Naive thymus-derived CD4-positive, alpha-beta T cell (primary cell): ENCODE measurements at regions not wholly inside any gene's neighbourhood (a gene's known extent, or its start where the extent isn't known, plus 50 kb on each side); places are given as distances from the start of the nearest gene placed in this dataset.

ENCODE experiments used
- ATAC-seq: fragments of 150-1000 bp; cut with Tn5 transposase; 2 replicates; pipeline ENCODE4 v1.10.0; 2021; ENCODE audit warnings: mild to moderate bottlenecking, moderate library complexity
- CTCF ChIA-PET: fragments of 350-600 bp; sonication (Branson Sonifier 250); formaldehyde crosslinking; loops from one replicate; lab custom pipeline; 2021; ENCODE audit warnings: antibody characterized with exemption; lab: Charles Lee
- POLR2A ChIA-PET: fragments of 350-600 bp; sonication (Branson Sonifier 250); formaldehyde crosslinking; loops from one replicate; lab custom pipeline; 2021; ENCODE audit warnings: antibody characterized with exemption, inconsistent platforms; lab: Charles Lee
- DNase-seq, 9 donors: peaks; one replicate each; pipeline versions ENCODE4 v3.0.0 to v3.0.0-alpha.2; 2020 to 2022; ENCODE audit warnings: mixed read lengths in 1 of 9
- H3K27ac ChIP-seq: one replicate; pipeline ENCODE4 v1.7.0; 2013; ENCODE audit warnings: mild to moderate bottlenecking, low read depth, low read length, moderate library complexity
- H3K27me3 ChIP-seq, 2 donors: one replicate each; pipeline ENCODE4 v1.7.0; 2013; ENCODE audit warnings: low read length in 2 of 2, mild to moderate bottlenecking in 2 of 2, moderate library complexity in 2 of 2; ENCODE audit not compliant: control insufficient read depth in 2 of 2, insufficient read depth in 2 of 2
- H3K36me3 ChIP-seq, 3 experiments: 1 replicate in 2 of 3; 2 replicates in 1 of 3; pipeline ENCODE4 v1.7.0; 2013; ENCODE audit warnings: low read length in 3 of 3, mild to moderate bottlenecking in 3 of 3, moderate library complexity in 1 of 3; ENCODE audit not compliant: insufficient read depth in 3 of 3, control insufficient read depth in 2 of 3
- H3K4me1 ChIP-seq, 2 donors: one replicate each; pipeline ENCODE4 v1.7.0; 2013; ENCODE audit warnings: low read length in 2 of 2, mild to moderate bottlenecking in 2 of 2, moderate library complexity in 1 of 2; ENCODE audit not compliant: control insufficient read depth in 2 of 2, insufficient read depth in 2 of 2
- H3K4me3 ChIP-seq: 2 replicates; pipeline ENCODE4 v1.7.0; 2013; ENCODE audit warnings: mild to moderate bottlenecking, low read length
- H3K9me3 ChIP-seq, 3 experiments: 1 replicate in 2 of 3; 2 replicates in 1 of 3; pipeline ENCODE4 v1.7.0; 2013; ENCODE audit warnings: low read length in 3 of 3; ENCODE audit not compliant: control insufficient read depth in 2 of 3
- H3K27ac Mint-ChIP-seq, 9 donors: one replicate each; pipeline ENCODE4 v1.8.0; 2020 to 2022; ENCODE audit warnings: mixed read lengths in 9 of 9, mild to moderate bottlenecking in 8 of 9, moderate library complexity in 5 of 9, inconsistent platforms in 2 of 9
- H3K27me3 Mint-ChIP-seq, 5 donors: one replicate each; pipeline ENCODE4 v1.8.0; 2021 to 2022; ENCODE audit warnings: mixed read lengths in 5 of 5, mild to moderate bottlenecking in 1 of 5
- H3K36me3 Mint-ChIP-seq, 5 donors: one replicate each; pipeline ENCODE4 v1.8.0; 2020 to 2022; ENCODE audit warnings: mixed read lengths in 5 of 5, mild to moderate bottlenecking in 3 of 5, inconsistent platforms in 1 of 5
- H3K4me1 Mint-ChIP-seq, 7 donors: one replicate each; pipeline ENCODE4 v1.8.0; 2020 to 2022; ENCODE audit warnings: mixed read lengths in 7 of 7, mild to moderate bottlenecking in 3 of 7, inconsistent platforms in 1 of 7
- H3K4me3 Mint-ChIP-seq, 10 donors: one replicate each; pipeline ENCODE4 v1.8.0; 2020 to 2022; ENCODE audit warnings: mild to moderate bottlenecking in 10 of 10, mixed read lengths in 10 of 10, moderate library complexity in 6 of 10, inconsistent platforms in 2 of 10
- H3K9me3 Mint-ChIP-seq, 11 donors: one replicate each; pipeline ENCODE4 v1.8.0; 2020 to 2022; ENCODE audit warnings: mixed read lengths in 11 of 11, mild to moderate bottlenecking in 4 of 11, inconsistent platforms in 1 of 11, moderate library complexity in 1 of 11
- intact Hi-C, 2 donors: fragments of 100-400 bp; cut with micrococcal nuclease; formaldehyde crosslinking; loops; one replicate each; pipeline ENCODE4 v1.15.1; 2023

DNA sequence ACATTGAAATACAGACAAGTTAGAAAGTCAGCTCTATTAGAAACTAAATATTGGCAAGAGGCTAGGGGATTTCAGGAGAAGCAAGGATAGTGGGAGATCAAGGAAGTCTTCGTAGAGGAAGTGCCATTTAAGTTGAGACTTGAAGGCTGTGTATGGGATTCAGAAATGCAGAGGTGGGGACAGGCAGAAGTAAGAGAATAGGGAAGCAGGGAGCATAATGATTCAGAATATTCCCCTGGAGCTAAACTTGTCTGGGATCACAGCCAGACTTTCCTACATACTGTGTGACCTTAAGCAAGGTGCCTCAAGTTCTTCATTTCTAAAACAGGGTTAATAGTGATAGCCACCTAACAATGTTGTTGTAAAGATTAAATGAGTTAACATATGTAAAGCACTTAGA, 108.8 kb downstream of the DDIT4L start:
- Histone ChIP-seq H3K4me1 (no peaks in the 10 kb centered on the region), H3K27ac (no peak overlapping the region), H3K4me3 (no peak overlapping the region), H3K36me3 (no peaks in the 10 kb centered on the region), H3K27me3 (no peaks in the 10 kb centered on the region), H3K9me3 (no peaks in the 10 kb centered on the region)
- intact Hi-C loops, result no loop called here
- ChIA-PET POLR2A (no interaction called here), CTCF (interaction anchor here (0.7 kb wide), 1 partner anchor 13 kb away, joined by 3 read pairs; no protein-coding TSS in a partner anchor)
- Mint-ChIP-seq H3K27ac (peak overlapping the region in 1 of 9 donors; percentile 5), H3K36me3 (peaks cover 0 to 7% (median 0%) of the 10 kb centered on the region in 5 donors), H3K9me3 (peaks cover 0 to 5% (median 0%) of the 10 kb centered on the region in 11 donors), H3K4me1 (peaks cover 0 to 19% (median 5%) of the 10 kb centered on the region in 7 donors), H3K4me3 (no peak overlapping the region), H3K27me3 (peaks cover 0 to 5% (median 0%) of the 10 kb centered on the region in 5 donors)
- DNase-seq (no peak), ATAC-seq (no peak)

DNA sequence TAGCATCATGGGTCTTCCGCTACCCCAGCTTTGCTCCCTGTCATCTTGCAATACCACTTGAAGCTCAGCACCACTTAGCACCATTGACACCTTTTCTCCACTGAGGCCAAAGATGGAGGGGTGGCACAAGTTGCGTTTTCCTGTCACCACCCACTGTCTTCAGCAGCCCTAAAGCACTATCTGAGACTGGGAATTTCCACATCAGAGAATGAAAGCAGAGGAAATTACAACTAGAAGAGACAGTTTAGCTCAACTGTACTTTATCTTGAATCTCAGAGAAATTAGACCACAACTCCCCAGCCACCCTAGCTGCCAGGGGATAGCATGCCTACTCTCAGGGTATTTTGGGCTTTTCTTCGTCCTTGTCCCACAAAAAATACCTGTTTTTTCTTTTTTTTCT, 111.0 kb downstream of the DDIT4L start:
- H3K27ac ChIP-seq, result no peak overlapping the region
- Mint-ChIP-seq H3K27me3 (peaks cover 4 to 11% (median 8%) of the 10 kb centered on the region in 5 donors), H3K9me3 (peaks cover 0 to 1% (median 0%) of the 10 kb centered on the region in 11 donors), H3K4me1 (peaks cover 0 to 16% (median 5%) of the 10 kb centered on the region in 7 donors), H3K36me3 (no peaks in the 10 kb centered on the region), H3K4me3 (no peak overlapping the region), H3K27ac (peak overlapping the region in 1 of 9 donors; percentile 19)
- DNase-seq, result no peak
- no peaks in the 10 kb centered on the region for H3K4me1 ChIP-seq
- no peak overlapping the region for H3K4me3 ChIP-seq
- peak; percentile 68 for ATAC-seq
- ChIA-PET POLR2A (no interaction called here), CTCF (interaction anchor here (1.2 kb wide), 1 partner anchor 13 kb away, joined by 3 read pairs; no protein-coding TSS in a partner anchor)
- no peaks in the 10 kb centered on the region for H3K9me3 ChIP-seq
- intact Hi-C loops, result no loop called here
- no peaks in the 10 kb centered on the region for H3K36me3 ChIP-seq
- H3K27me3 ChIP-seq, result no peaks in the 10 kb centered on the region

DNA sequence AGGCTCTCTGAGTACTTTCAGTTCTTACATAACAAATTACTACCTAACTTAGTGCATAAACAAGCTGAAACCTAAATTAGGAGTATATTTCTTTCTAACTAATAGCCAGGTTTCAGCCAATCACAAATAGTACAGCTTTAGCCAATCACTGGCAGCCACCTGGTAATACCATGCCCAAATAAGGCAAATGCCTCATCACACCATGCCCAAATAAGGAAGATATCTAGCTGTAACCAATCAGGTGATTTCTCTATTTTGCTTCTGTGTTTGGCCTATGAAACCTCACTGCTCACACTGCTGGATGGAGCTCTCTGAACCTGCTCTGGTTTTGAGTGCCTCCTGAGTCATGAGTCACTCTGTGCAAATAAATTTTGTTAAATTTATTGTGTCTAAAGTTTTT, 113.5 kb downstream of the DDIT4L start:
- no peaks in the 10 kb centered on the region for H3K9me3 ChIP-seq
- CTCF ChIA-PET, result no interaction called here
- Mint-ChIP-seq H3K27ac (no peak overlapping the region), H3K4me1 (peaks cover 0 to 10% (median 4%) of the 10 kb centered on the region in 7 donors), H3K36me3 (no peaks in the 10 kb centered on the region), H3K4me3 (no peak overlapping the region), H3K27me3 (peaks cover 4 to 12% (median 8%) of the 10 kb centered on the region in 5 donors), H3K9me3 (peaks cover 0 to 1% (median 0%) of the 10 kb centered on the region in 11 donors)
- H3K36me3 ChIP-seq, result no peaks in the 10 kb centered on the region
- no peak overlapping the region for H3K27ac ChIP-seq
- H3K4me3 ChIP-seq, result no peak overlapping the region
- H3K27me3 ChIP-seq, result no peaks in the 10 kb centered on the region
- intact Hi-C loops, result no loop called here
- DNase-seq (no peak), ATAC-seq (no peak)
- no peaks in the 10 kb centered on the region for H3K4me1 ChIP-seq
- POLR2A ChIA-PET, result no interaction called here

DNA sequence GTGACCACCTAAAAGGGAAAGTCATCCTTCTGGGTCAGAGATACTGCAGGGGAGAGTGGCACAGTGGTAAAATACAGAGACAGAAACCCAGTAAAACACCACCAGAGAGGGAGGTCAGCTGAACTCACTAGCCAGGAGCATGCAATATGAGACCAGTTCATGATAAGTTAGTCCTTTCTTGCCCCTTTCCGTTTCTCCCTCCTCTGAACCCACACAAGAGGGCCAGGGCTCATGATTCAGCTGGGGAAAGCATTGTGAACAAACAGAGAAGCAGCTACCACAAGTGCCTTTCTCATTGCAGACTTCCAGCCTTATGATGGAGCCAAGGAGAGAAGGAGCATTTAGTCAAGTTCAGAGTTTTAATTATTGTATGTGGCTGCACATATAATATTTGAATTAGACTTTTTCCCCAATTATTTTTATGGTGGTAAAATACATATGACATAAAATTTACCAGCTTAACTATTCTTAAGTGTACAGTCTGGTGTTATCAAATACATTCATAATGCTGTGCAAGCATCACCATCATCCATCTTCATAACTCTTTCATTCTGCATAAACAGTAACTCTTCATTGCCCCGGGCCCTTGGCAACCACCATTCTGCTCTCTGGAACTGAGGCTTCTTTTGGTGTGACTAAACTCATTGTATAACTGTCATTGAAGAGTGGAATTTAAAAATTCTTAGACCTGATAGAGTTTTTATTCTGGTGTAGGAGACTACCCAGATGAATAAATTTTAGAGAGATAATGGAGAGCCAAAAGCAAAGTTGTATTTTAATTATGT, 114.6 kb downstream of the DDIT4L start:
- CTCF ChIA-PET, result no interaction called here
- peaks cover 5 to 17% (median 8%) of the 10 kb centered on the region in 5 donors for H3K27me3 Mint-ChIP-seq
- Histone ChIP-seq H3K36me3 (no peaks in the 10 kb centered on the region), H3K4me3 (no peak overlapping the region), H3K9me3 (no peaks in the 10 kb centered on the region), H3K4me1 (no peaks in the 10 kb centered on the region), H3K27me3 (no peaks in the 10 kb centered on the region), H3K27ac (no peak overlapping the region)
- POLR2A ChIA-PET, result no interaction called here
- intact Hi-C loops, result no loop called here
- H3K36me3 Mint-ChIP-seq, result no peaks in the 10 kb centered on the region
- DNase-seq, result no peak
- H3K27ac Mint-ChIP-seq, result no peak overlapping the region
- H3K4me1 Mint-ChIP-seq, result peaks cover 0 to 9% (median 4%) of the 10 kb centered on the region in 7 donors
- no peak overlapping the region for H3K4me3 Mint-ChIP-seq
- no peak for ATAC-seq
- peaks cover 0 to 1% (median 0%) of the 10 kb centered on the region in 11 donors for H3K9me3 Mint-ChIP-seq

DNA sequence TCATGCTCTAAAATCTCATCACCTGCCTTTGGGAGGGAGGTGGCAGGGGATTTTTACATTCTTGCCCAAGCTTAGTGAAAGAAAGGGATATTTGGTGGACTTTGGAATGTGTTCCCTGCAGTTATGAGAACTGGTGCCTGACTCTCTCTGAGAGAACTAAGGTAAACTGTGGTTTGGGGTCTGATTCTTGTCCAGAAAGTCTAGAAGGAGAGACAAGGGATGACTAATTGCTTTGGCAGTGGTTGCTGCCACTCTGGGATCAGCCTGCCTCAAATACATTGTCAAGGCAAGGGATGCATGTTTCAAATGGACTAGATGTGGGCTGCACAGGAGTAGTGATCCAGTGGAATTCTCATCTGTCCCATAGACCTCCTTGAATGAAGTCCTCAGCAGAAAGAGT, 115.2 kb downstream of the DDIT4L start:
- ATAC-seq (no peak), DNase-seq (no peak)
- no peaks in the 10 kb centered on the region for H3K36me3 Mint-ChIP-seq
- intact Hi-C loops, result no loop called here
- POLR2A ChIA-PET, result no interaction called here
- no peaks in the 10 kb centered on the region for H3K36me3 ChIP-seq
- peaks cover 0 to 9% (median 4%) of the 10 kb centered on the region in 7 donors for H3K4me1 Mint-ChIP-seq
- no peaks in the 10 kb centered on the region for H3K4me1 ChIP-seq
- H3K27me3 ChIP-seq, result no peaks in the 10 kb centered on the region
- H3K9me3 Mint-ChIP-seq, result peaks cover 0 to 1% (median 0%) of the 10 kb centered on the region in 11 donors
- no peaks in the 10 kb centered on the region for H3K9me3 ChIP-seq
- no peak overlapping the region for H3K4me3 Mint-ChIP-seq
- no peak overlapping the region for H3K27ac Mint-ChIP-seq
- peaks cover 5 to 16% (median 8%) of the 10 kb centered on the region in 5 donors for H3K27me3 Mint-ChIP-seq
- H3K4me3 ChIP-seq, result no peak overlapping the region
- CTCF ChIA-PET, result no interaction called here
- no peak overlapping the region for H3K27ac ChIP-seq

DNA sequence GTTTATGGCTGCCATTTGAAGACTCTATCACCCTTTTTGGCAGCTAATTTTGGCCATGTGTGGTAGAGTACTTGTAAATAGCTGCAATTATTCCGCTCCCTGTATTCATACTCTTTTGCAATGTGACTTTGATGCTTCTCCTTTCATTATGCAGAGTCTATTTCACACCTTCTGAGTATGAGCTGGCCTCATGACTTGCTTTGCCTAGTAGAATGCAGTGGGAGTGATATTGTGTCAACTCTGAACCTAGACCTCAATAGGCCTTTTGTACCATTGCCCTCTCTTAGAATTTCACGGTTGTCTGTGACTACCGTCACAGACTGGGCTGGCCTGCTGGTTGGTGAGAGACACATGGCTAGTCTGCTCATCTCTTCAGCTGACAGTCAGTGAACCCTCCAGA, 118.8 kb downstream of the DDIT4L start:
- no peaks in the 10 kb centered on the region for H3K4me1 ChIP-seq
- H3K9me3 ChIP-seq, result no peaks in the 10 kb centered on the region
- ChIA-PET CTCF (no interaction called here), POLR2A (no interaction called here)
- no peak overlapping the region for H3K27ac Mint-ChIP-seq
- ATAC-seq (no peak), DNase-seq (no peak)
- H3K27me3 ChIP-seq, result no peaks in the 10 kb centered on the region
- H3K27ac ChIP-seq, result no peak overlapping the region
- no peaks in the 10 kb centered on the region for H3K4me1 Mint-ChIP-seq
- no peaks in the 10 kb centered on the region for H3K36me3 Mint-ChIP-seq
- intact Hi-C loops, result no loop called here
- peaks cover 8 to 36% (median 22%) of the 10 kb centered on the region in 5 donors for H3K27me3 Mint-ChIP-seq
- H3K9me3 Mint-ChIP-seq, result no peaks in the 10 kb centered on the region
- H3K4me3 ChIP-seq, result no peak overlapping the region
- no peaks in the 10 kb centered on the region for H3K36me3 ChIP-seq
- no peak overlapping the region for H3K4me3 Mint-ChIP-seq

DNA sequence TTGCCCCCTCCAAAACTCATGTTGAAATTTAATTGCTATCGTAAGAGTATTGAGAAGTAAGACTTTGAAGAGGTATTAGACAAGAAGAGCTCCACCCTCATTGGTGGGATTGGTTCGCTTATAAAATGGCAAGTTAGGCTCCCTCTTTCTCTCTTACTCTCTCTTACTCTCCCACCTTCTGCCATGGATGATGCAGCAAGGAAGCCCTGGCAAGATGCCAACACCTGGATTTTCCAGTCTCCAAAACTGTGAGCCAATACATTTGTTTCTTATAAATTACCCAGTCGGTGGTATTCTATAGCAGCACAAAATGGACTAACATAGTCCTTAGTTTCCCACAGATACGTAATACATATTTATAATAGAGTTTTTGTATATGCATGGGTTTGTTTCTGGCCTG, 119.4 kb downstream of the DDIT4L start:
- CTCF ChIA-PET, result no interaction called here

More for the DNA sequence above, 119.4 kb downstream of the DDIT4L start:
- no peaks in the 10 kb centered on the region for H3K4me1 Mint-ChIP-seq
- H3K9me3 Mint-ChIP-seq, result no peaks in the 10 kb centered on the region
- no peak overlapping the region for H3K27ac ChIP-seq
- H3K27me3 ChIP-seq, result no peaks in the 10 kb centered on the region
- H3K27ac Mint-ChIP-seq, result no peak overlapping the region
- peaks cover 8 to 36% (median 25%) of the 10 kb centered on the region in 5 donors for H3K27me3 Mint-ChIP-seq
- ATAC-seq, result no peak
- H3K36me3 Mint-ChIP-seq, result no peaks in the 10 kb centered on the region
- no peak overlapping the region for H3K4me3 Mint-ChIP-seq
- DNase-seq, result no peak
- no peaks in the 10 kb centered on the region for H3K4me1 ChIP-seq
- H3K36me3 ChIP-seq, result no peaks in the 10 kb centered on the region
- POLR2A ChIA-PET, result no interaction called here
- H3K9me3 ChIP-seq, result no peaks in the 10 kb centered on the region
- intact Hi-C loops, result no loop called here
- no peak overlapping the region for H3K4me3 ChIP-seq
